Thoracic aorta (tissue), 2 donors: ENCODE measurements at regions not wholly inside any gene's neighbourhood (a gene's known extent, or its start where the extent isn't known, plus 50 kb on each side); places are given as distances from the start of the nearest gene placed in this dataset.

Source experiments
- ATAC-seq: fragments of 150-250 bp; one replicate; pipeline ENCODE4 v1.8.0; 2017; ENCODE audit warnings: low read depth; ENCODE audit not compliant: insufficient number of reproducible peaks, low FRiP score
- DNase-seq: peaks from one replicate; pipeline ENCODE4 v3.0.0-alpha.2; 2020; ENCODE audit warnings: low spot score
- H3K27ac ChIP-seq, 2 donors: fragments of 200-600 bp; sonication (generic); 1 replicate in 1 of 2; 2 replicates in 1 of 2; pipeline ENCODE4 v1.5.1; 2016; ENCODE audit warnings: mild to moderate bottlenecking in 2 of 2, moderate library complexity in 2 of 2
- H3K27me3 ChIP-seq: fragments of 200-600 bp; sonication (generic); replicated peaks from 2 replicates; pipeline ENCODE4 v1.6.0; 2016; ENCODE audit warnings: mild to moderate bottlenecking; ENCODE audit not compliant: insufficient read depth
- H3K36me3 ChIP-seq: fragments of 200-600 bp; sonication (generic); one replicate; pipeline ENCODE4 v1.5.1; 2016
- H3K4me1 ChIP-seq, 2 donors: fragments of 200-600 bp; sonication (generic); 1 replicate in 1 of 2; 2 replicates in 1 of 2; pipeline versions ENCODE4 v1.5.1 to v1.6.0; 2016; ENCODE audit warnings: low read depth in 2 of 2, mild to moderate bottlenecking in 1 of 2; ENCODE audit not compliant: control insufficient read depth in 1 of 2
- H3K4me3 ChIP-seq: fragments of 200-600 bp; sonication (generic); 2 replicates; pipeline ENCODE4 v1.5.1; 2016; ENCODE audit warnings: mild to moderate bottlenecking
- H3K9me3 ChIP-seq: fragments of 200-600 bp; sonication (generic); 2 replicates; pipeline ENCODE4 v1.5.1; 2016
- TF ChIP-seq, protein P1 (sequence below): fragments of 200-600 bp; sonication (generic); IDR thresholded peaks from one replicate; pipeline ENCODE4 v1.5.1; 2019; ENCODE audit warnings: antibody characterized with exemption

DNA sequence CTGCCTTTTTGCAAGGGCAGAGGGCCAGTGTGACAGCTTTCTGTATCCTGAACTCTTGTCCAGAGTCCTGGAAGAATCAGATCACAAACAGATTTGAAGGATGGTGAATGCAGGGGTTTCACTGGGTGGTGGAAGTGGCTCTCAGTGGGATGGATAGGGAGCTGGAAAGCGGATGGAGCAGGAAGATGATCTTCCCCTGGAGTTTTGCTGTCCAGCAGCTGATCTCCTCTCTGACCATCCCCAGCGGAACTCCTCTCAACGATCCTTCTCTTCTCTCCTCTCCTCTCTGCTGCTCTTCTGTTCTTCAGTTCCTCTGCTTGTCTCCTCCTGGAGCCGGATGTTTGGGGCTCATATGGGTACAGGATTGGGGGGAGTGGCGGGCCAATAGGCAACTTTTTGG is 108.3 kb upstream of the HMHB1 start:
- TF ChIP-seq, protein P1, sequence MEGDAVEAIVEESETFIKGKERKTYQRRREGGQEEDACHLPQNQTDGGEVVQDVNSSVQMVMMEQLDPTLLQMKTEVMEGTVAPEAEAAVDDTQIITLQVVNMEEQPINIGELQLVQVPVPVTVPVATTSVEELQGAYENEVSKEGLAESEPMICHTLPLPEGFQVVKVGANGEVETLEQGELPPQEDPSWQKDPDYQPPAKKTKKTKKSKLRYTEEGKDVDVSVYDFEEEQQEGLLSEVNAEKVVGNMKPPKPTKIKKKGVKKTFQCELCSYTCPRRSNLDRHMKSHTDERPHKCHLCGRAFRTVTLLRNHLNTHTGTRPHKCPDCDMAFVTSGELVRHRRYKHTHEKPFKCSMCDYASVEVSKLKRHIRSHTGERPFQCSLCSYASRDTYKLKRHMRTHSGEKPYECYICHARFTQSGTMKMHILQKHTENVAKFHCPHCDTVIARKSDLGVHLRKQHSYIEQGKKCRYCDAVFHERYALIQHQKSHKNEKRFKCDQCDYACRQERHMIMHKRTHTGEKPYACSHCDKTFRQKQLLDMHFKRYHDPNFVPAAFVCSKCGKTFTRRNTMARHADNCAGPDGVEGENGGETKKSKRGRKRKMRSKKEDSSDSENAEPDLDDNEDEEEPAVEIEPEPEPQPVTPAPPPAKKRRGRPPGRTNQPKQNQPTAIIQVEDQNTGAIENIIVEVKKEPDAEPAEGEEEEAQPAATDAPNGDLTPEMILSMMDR, result no peak
- H3K27me3 ChIP-seq, result no peaks in the 10 kb centered on the region
- no peaks in the 10 kb centered on the region for H3K36me3 ChIP-seq
- H3K4me3 ChIP-seq, result no peak overlapping the region
- ATAC-seq (no peak), DNase-seq (no peak)
- no peaks in the 10 kb centered on the region for H3K4me1 ChIP-seq
- H3K9me3 ChIP-seq, result no peaks in the 10 kb centered on the region
- H3K27ac ChIP-seq, result no peak overlapping the region

DNA sequence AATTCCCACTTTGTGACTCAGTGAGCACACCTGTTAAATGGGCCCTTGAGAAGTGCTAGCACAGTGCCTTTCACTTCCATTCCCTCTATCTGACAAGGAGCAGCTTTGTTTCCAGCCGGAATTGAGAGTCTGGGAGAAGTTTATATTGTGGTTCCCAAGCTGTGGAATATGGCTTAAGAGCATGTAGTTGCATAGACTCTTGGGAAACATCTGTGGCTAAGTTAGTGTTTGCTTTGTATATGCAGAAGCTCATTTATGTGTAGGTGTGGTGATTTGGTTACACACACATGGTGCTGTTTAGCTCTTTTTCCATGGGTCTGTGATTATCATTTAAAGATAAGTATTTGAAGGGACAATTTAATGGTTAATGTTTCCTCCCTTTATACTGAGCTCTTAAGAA is 110.5 kb upstream of the HMHB1 start:
- no peaks in the 10 kb centered on the region for H3K9me3 ChIP-seq
- H3K4me1 ChIP-seq, result no peaks in the 10 kb centered on the region

DNA sequence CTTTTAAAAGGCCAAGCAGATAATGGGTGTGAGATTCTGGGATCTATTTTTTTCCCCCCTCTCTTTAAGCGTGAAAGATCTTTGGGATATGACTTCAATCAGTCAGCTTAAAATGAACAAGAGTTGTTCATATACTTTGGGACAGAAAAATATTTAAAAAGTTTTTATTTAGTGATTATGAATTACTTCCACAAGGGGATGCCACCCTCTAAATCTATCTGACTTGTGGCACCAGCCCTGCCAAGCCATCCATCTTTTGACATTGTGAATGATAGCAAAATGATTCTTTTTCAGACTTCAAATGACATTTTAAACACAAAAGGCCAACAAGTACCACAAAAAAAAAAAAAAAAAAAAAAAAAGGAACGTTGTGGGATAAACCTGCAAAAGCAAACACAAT is 111.0 kb upstream of the HMHB1 start:
- no peaks in the 10 kb centered on the region for H3K4me1 ChIP-seq
- no peaks in the 10 kb centered on the region for H3K36me3 ChIP-seq
- no peaks in the 10 kb centered on the region for H3K9me3 ChIP-seq
- DNase-seq (no peak), ATAC-seq (no peak)
- no peaks in the 10 kb centered on the region for H3K27me3 ChIP-seq
- no peak overlapping the region for H3K4me3 ChIP-seq
- H3K27ac ChIP-seq, result no peak overlapping the region
- TF ChIP-seq, protein P1, result no peak

More for the DNA sequence above, 110.5 kb upstream of the HMHB1 start:
- DNase-seq, result no peak
- H3K27ac ChIP-seq, result no peak overlapping the region
- H3K4me3 ChIP-seq, result no peak overlapping the region
- ATAC-seq, result no peak
- H3K27me3 ChIP-seq, result no peaks in the 10 kb centered on the region
- H3K36me3 ChIP-seq, result no peaks in the 10 kb centered on the region
- TF ChIP-seq, protein P1, result no peak

DNA sequence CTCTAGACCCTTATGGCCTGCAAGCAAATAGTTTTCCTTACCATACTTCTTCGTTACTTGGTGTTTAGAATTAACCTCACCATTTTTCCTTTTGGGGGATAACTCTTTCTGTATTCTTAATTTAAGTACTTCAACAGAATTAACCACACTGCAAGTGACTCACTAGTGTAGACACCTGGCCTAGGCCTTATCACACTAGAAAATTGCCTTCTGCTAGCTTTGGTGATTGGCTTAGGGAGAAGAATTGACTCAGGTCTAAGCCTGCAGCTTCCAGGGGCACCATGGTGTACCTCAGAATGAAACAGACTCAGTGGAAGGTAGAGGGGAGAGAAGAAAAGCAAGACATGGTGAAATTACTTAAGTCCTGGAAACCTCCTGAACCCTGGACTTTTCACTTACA is 112.8 kb upstream of the HMHB1 start:
- DNase-seq (no peak), ATAC-seq (no peak)
- H3K4me3 ChIP-seq, result no peak overlapping the region
- no peak overlapping the region for H3K27ac ChIP-seq
- no peaks in the 10 kb centered on the region for H3K9me3 ChIP-seq
- no peaks in the 10 kb centered on the region for H3K4me1 ChIP-seq
- TF ChIP-seq, protein P1, result no peak
- H3K36me3 ChIP-seq, result no peaks in the 10 kb centered on the region
- no peaks in the 10 kb centered on the region for H3K27me3 ChIP-seq

DNA sequence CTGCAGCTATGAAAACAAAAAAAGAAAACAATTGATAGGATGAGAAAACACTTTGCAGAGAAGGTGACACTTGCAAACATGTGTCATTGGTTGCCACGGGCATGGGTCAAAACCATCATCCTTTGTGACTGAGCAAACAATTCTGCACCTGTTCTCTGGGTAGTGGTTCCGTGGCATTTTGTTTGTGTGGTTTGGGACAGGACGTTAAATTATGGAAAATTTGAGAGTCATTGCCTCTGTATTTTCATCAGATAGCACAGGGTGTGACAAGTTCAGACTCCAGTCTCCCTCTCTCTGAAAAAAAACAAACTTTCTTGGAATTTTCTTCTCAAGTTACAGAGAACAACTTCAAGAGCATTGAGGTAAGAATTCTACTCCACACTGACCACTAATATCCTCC is 113.4 kb upstream of the HMHB1 start:
- H3K27ac ChIP-seq, result no peak overlapping the region
- no peak overlapping the region for H3K4me3 ChIP-seq
- no peaks in the 10 kb centered on the region for H3K4me1 ChIP-seq
- ATAC-seq, result no peak
- TF ChIP-seq, protein P1, result no peak
- no peaks in the 10 kb centered on the region for H3K36me3 ChIP-seq
- H3K9me3 ChIP-seq, result no peaks in the 10 kb centered on the region
- H3K27me3 ChIP-seq, result no peaks in the 10 kb centered on the region
- DNase-seq, result no peak
